OCI-LY1 (cell line): ENCODE measurements at regions not wholly inside any gene's neighbourhood (a gene's known extent, or its start where the extent isn't known, plus 50 kb on each side); places are given as distances from the start of the nearest gene placed in this dataset.
"Not testable (repeated sequence)": the region's sequence is repeated elsewhere in the genome, so short reads cannot be mapped to it uniquely, and the experiment has no call there.

ENCODE experiments used
- H2AFZ ChIP-seq: fragments of 200-600 bp; sonication (generic), shearing (Covaris generic); 2 replicates; pipeline ENCODE4 v1.6.0; 2014; ENCODE audit warnings: antibody characterized with exemption, mild to moderate bottlenecking, low read length
- H3F3A ChIP-seq: fragments of 200-600 bp; sonication (generic), shearing (Covaris generic); 2 replicates; pipeline ENCODE4 v1.6.0; 2014; ENCODE audit warnings: mild to moderate bottlenecking, antibody characterized with exemption, low read length, moderate library complexity; ENCODE audit not compliant: insufficient read depth
- H3K27ac ChIP-seq: fragments of 200-600 bp; sonication (generic); 2 replicates; pipeline ENCODE4 v1.5.1; 2014; ENCODE audit warnings: low read length, mixed run types, mild to moderate bottlenecking, low read depth; ENCODE audit not compliant: poor library complexity, severe bottlenecking
- H3K27me3 ChIP-seq: fragments of 200-600 bp; sonication (generic); 2 replicates; pipeline ENCODE4 v1.6.0; 2014; ENCODE audit warnings: antibody characterized with exemption, mild to moderate bottlenecking, low read length, moderate library complexity; ENCODE audit not compliant: insufficient read depth
- H3K36me3 ChIP-seq: fragments of 200-600 bp; sonication (generic); 2 replicates; pipeline ENCODE4 v1.6.1; 2014; ENCODE audit warnings: mild to moderate bottlenecking, antibody characterized with exemption, low read length, moderate library complexity, mixed read lengths; ENCODE audit not compliant: insufficient read depth
- H3K4me1 ChIP-seq: fragments of 200-600 bp; sonication (generic); 2 replicates; pipeline ENCODE4 v1.5.1; 2014; ENCODE audit warnings: mild to moderate bottlenecking, low read length, moderate library complexity; ENCODE audit not compliant: insufficient read depth, severe bottlenecking
- H3K4me2 ChIP-seq: fragments of 200-600 bp; sonication (generic), shearing (Covaris generic); 2 replicates; pipeline ENCODE4 v1.6.1; 2014; ENCODE audit warnings: low read length
- H3K4me3 ChIP-seq: fragments of 200-600 bp; sonication (generic); 2 replicates; pipeline ENCODE4 v1.5.1; 2014; ENCODE audit warnings: low read length, low read depth, mild to moderate bottlenecking, mixed read lengths; ENCODE audit not compliant: poor library complexity, severe bottlenecking
- H3K79me2 ChIP-seq: fragments of 200-600 bp; shearing (Covaris generic); 2 replicates; pipeline ENCODE4 v1.6.1; 2016; ENCODE audit warnings: mixed run types, low read length, mixed read lengths; ENCODE audit not compliant: insufficient read depth
- H3K9ac ChIP-seq: fragments of 200-600 bp; sonication (generic), shearing (Covaris generic); 2 replicates; pipeline ENCODE4 v1.6.1; 2014; ENCODE audit warnings: mild to moderate bottlenecking, low read length, mixed read lengths
- H3K9me2 ChIP-seq: fragments of 200-600 bp; sonication (generic), shearing (Covaris generic); 2 replicates; pipeline ENCODE4 v1.6.1; 2014; ENCODE audit warnings: low read depth, mild to moderate bottlenecking, low read length, mixed read lengths
- H3K9me3 ChIP-seq: fragments of 200-600 bp; shearing (Covaris generic); 2 replicates; pipeline ENCODE4 v1.6.1; 2014; ENCODE audit warnings: low read length, mixed read lengths
- H4K20me1 ChIP-seq: fragments of 200-600 bp; sonication (generic), shearing (Covaris generic); 2 replicates; pipeline ENCODE4 v1.6.0; 2016; ENCODE audit warnings: mild to moderate bottlenecking, low read length; ENCODE audit not compliant: insufficient read depth
- CTCF ChIP-seq: fragments of 200-600 bp; sonication (generic), shearing (Covaris generic); IDR thresholded peaks from 2 replicates; pipeline ENCODE4 v1.5.1; 2017; ENCODE audit warnings: mild to moderate bottlenecking, antibody characterized with exemption, low read length, moderate library complexity, mixed read lengths
- EZH2 ChIP-seq: fragments of 200-600 bp; sonication (generic), shearing (Covaris generic); IDR thresholded peaks from 2 replicates; pipeline ENCODE4 v1.8.0; 2017; ENCODE audit warnings: borderline replicate concordance, mixed run types, mild to moderate bottlenecking, antibody characterized with exemption, low read length, moderate library complexity, mixed read lengths

DNA sequence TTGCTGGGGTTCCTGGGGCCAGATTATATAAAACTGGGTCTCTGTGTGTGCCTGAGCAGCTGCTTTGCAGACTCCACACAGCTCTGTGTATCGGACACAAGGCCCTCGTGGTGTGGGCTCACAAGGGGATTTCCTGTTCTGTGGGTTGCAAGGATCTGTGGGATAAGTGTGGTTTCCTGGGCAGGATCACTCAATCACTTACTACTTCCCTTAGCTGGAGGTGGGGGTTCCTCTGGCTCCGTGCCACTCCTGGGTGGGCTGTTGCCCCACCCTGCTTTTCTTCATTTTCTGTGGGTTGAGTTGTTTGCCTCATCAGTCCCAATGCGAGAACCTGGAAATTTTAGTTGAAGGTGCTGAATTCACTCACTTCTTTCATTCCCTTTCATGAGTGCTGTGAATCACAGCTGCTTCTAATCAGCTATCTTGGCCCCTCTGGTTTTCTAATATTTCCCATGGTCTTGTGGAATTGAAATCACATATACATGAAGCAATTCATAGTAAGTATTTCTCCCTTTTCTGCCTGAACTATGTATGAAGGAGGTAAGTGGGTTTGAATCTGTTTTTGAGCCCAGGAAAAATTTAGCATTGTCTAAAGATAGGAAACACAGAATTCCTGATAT is 196.3 kb downstream of the DCDC2C start:
- no peaks in the 10 kb centered on the region for H3F3A ChIP-seq
- no peak overlapping the region for H3K4me2 ChIP-seq
- H3K9me2 ChIP-seq, result no peaks in the 10 kb centered on the region
- no peaks in the 10 kb centered on the region for H3K36me3 ChIP-seq
- no peak for TF ChIP-seq EZH2
- TF ChIP-seq CTCF, result no peak
- no peak overlapping the region for H2AFZ ChIP-seq
- no peaks in the 10 kb centered on the region for H4K20me1 ChIP-seq
- no peaks in the 10 kb centered on the region for H3K4me1 ChIP-seq
- H3K27me3 ChIP-seq, result 0 out of 2 replicates have a peak, but pooled peaks cover 7% of the 10 kb centered on the region
- no peak overlapping the region for H3K27ac ChIP-seq
- H3K4me3 ChIP-seq, result no peak overlapping the region
- no peaks in the 10 kb centered on the region for H3K79me2 ChIP-seq
- H3K9ac ChIP-seq, result no peak overlapping the region
- H3K9me3 ChIP-seq, result no peaks in the 10 kb centered on the region

DNA sequence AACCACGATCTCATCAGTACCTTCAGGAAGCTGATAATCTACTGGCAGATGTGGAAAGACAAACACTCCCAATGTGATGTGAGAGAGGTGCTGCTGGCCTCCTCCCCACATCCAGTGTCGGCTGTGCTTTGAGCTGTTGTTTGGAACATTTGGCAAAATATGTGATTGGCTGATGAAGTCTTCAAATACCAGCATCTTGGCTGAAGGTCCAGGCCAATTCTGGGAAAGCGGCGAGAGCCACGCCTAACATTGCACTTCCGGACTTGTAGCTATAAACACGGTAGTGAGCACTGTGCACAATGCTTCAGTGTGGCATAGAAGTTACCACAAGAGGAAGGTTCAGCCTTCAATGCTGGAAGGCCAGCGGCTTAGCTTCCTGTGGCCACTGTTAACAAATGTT is 198.8 kb downstream of the DCDC2C start:
- H3K4me3 ChIP-seq, result no peak overlapping the region

GRCh38 chr2:3904061-3904460 is 200.7 kb downstream of the DCDC2C start:
- Histone ChIP-seq H3K27ac (no peak overlapping the region), H3K9me3 (no peaks in the 10 kb centered on the region), H4K20me1 (no peaks in the 10 kb centered on the region), H3K9me2 (no peaks in the 10 kb centered on the region), H3K79me2 (no peaks in the 10 kb centered on the region), H3K4me3 (no peak overlapping the region), H2AFZ (no peak overlapping the region), H3K9ac (no peak overlapping the region), H3K4me2 (no peak overlapping the region), H3F3A (no peaks in the 10 kb centered on the region), H3K4me1 (no peaks in the 10 kb centered on the region), H3K36me3 (no peaks in the 10 kb centered on the region), H3K27me3 (0 out of 2 replicates have a peak, but pooled peaks cover 7% of the 10 kb centered on the region)
- TF ChIP-seq CTCF (no peak), EZH2 (no peak)

More for the DNA sequence above, 198.8 kb downstream of the DCDC2C start:
- H3K27ac ChIP-seq, result no peak overlapping the region
- no peaks in the 10 kb centered on the region for H3K79me2 ChIP-seq
- H4K20me1 ChIP-seq, result no peaks in the 10 kb centered on the region
- 0 out of 2 replicates have a peak, but pooled peaks cover 7% of the 10 kb centered on the region for H3K27me3 ChIP-seq
- H3K4me1 ChIP-seq, result no peaks in the 10 kb centered on the region
- H2AFZ ChIP-seq, result no peak overlapping the region
- no peaks in the 10 kb centered on the region for H3K36me3 ChIP-seq
- H3K9me2 ChIP-seq, result no peaks in the 10 kb centered on the region
- TF ChIP-seq EZH2, result no peak
- TF ChIP-seq CTCF, result no peak
- H3K9ac ChIP-seq, result no peak overlapping the region
- H3K4me2 ChIP-seq, result no peak overlapping the region
- H3F3A ChIP-seq, result no peaks in the 10 kb centered on the region
- no peaks in the 10 kb centered on the region for H3K9me3 ChIP-seq

- not testable (repeated sequence) for H3K79me2 ChIP-seq, H3K9me2 ChIP-seq, H3K36me3 ChIP-seq, H3K9ac ChIP-seq, H3K27me3 ChIP-seq, H3F3A ChIP-seq, H3K4me3 ChIP-seq, H3K9me3 ChIP-seq, H2AFZ ChIP-seq, H3K4me1 ChIP-seq, H3K27ac ChIP-seq, H4K20me1 ChIP-seq, H3K4me2 ChIP-seq
Measured at GRCh38 chr2:3908498-3908897, 205.1 kb downstream of the DCDC2C start.
